ENCODE measurements at regions not wholly inside any gene's neighbourhood (a gene's known extent, or its start where the extent isn't known, plus 50 kb on each side); places are given as distances from the start of the nearest gene placed in this dataset.

- TF ChIP-seq CTCF (IDR thresholded peaks at IDR 0.05): no peak
- TF ChIP-seq EP300 (IDR thresholded peaks at IDR 0.05): no peak
- no peak for TF ChIP-seq POLR2AphosphoS5 (IDR thresholded peaks at IDR 0.05)
- no peak for TF ChIP-seq POLR2A (IDR thresholded peaks at IDR 0.05)
Observed at GRCh38 chr13:105266615-105267014, 1268.8 kb downstream of the EFNB2 start.
